ENCODE measurements at regions not wholly inside any gene's neighbourhood (a gene's known extent, or its start where the extent isn't known, plus 50 kb on each side); places are given as distances from the start of the nearest gene placed in this dataset.

DNA sequence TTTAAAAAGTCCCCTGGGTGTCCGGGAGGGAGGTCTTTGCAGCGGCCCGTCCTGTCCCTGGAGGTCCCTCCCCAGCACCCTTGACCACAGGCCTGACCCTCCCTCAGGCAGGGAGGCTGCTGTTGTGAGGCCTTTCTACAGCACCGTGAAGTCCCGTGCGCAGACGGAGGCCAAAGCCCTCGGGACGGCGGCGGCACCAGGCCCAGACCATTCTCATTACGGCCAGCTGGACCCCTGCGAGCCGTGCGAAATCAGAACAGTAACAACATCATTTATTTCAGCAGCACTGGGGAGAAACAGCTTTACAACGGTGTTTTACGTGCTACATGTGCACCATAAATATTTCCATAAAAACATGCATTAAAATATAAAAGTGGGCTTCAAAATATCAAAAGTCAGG, 101.4 kb upstream of the ACTRT2 start:
- no peak overlapping the region for H2BK12ac ChIP-seq (ENCODE audit: low read depth, low read length)
- H3K4ac ChIP-seq (replicated peaks; ENCODE audit: insufficient read length, low read depth, low read length): no peak overlapping the region
- no peak overlapping the region for H3K18ac ChIP-seq (ENCODE audit: extremely low read depth, low read length)
- 84% methylated on average over 8 of the region's 17 CpGs; no CpG with 5 or more reads in 1 of the 2 experiments for WGBS, 2 experiments (ENCODE audit: extremely low coverage in 1 of 2, insufficient coverage in 1 of 2, insufficient read length in 1 of 2, insufficient replicate concordance in 2 of 2, low coverage in 1 of 2, low lambda C conversion rate in 2 of 2, missing lambda C conversion rate in 1 of 2)
- peaks cover 68 to 99% of the 10 kb centered on the region in 2 experiments for H3K9me3 ChIP-seq (ENCODE audit: insufficient read depth in 2 of 2, low read depth in 1 of 2, low read length in 1 of 2)
- no peaks in the 10 kb centered on the region for H3K4me1 ChIP-seq (replicated peaks in 1 of 4; ENCODE audit: control insufficient read depth in 3 of 4, insufficient read depth in 4 of 4, low read length in 3 of 4)
- no peak overlapping the region for H2BK20ac ChIP-seq (ENCODE audit: low read length)
- H4K20me1 ChIP-seq (replicated peaks in 1 of 2; ENCODE audit: control insufficient read depth in 1 of 2, insufficient read depth in 2 of 2, low read length in 2 of 2): peaks cover 0 to 5% of the 10 kb centered on the region in 2 experiments
- CTCF ChIA-PET (ENCODE audit: partially characterized antibody): no interaction called here
- H3K79me1 ChIP-seq (ENCODE audit: low read depth, low read length): no peaks in the 10 kb centered on the region; the same call in 1 of the 2 replicates
- no peak for FAIRE-seq
- DNase-seq (ENCODE audit: low read depth in 1 of 2, low spot score in 2 of 2): no peak
- no peak overlapping the region for H3K4me2 ChIP-seq (ENCODE audit: insufficient read depth in 1 of 2, low read depth in 2 of 2, low read length in 2 of 2)
- H2BK15ac ChIP-seq (ENCODE audit: low read length): no peak overlapping the region
- H3K27ac ChIP-seq (ENCODE audit: low read depth, low read length): no peak overlapping the region
- H3K23me2 ChIP-seq (ENCODE audit: low read depth, low read length): no peaks in the 10 kb centered on the region
- no peak overlapping the region for H3K9ac ChIP-seq (replicated peaks in 1 of 4; ENCODE audit: extremely low read depth in 1 of 4, low read depth in 3 of 4, low read length in 3 of 4)
- no peak overlapping the region for H3K23ac ChIP-seq (ENCODE audit: insufficient read length)
- no peak overlapping the region for H2BK5ac ChIP-seq (ENCODE audit: low read depth, low read length)
- H4K5ac ChIP-seq (ENCODE audit: insufficient read length, low read depth, low read length): no peak overlapping the region
- no peaks in the 10 kb centered on the region for H3K27me3 ChIP-seq (replicated peaks in 1 of 4; ENCODE audit: control insufficient read depth in 3 of 4, extremely low read depth in 1 of 4, insufficient read depth in 3 of 4, low read length in 3 of 4)
- H3K79me2 ChIP-seq (ENCODE audit: control insufficient read depth in 1 of 2, insufficient read depth in 2 of 2, low read length in 2 of 2): no peaks in the 10 kb centered on the region
- no peak overlapping the region for H2BK120ac ChIP-seq (replicated peaks; ENCODE audit: low read depth, low read length)
- H2AFZ ChIP-seq (ENCODE audit: low read length): no peak overlapping the region
- no peak overlapping the region for H4K8ac ChIP-seq (ENCODE audit: extremely low read depth, insufficient read depth, low read length)
- H3K56ac ChIP-seq (replicated peaks; ENCODE audit: insufficient read length, low read depth, low read length): no peak overlapping the region
- H2AK5ac ChIP-seq (ENCODE audit: low read depth, low read length): no peak overlapping the region
- peaks cover 0 to 4% (median 0%) of the 10 kb centered on the region in 4 experiments; a peak in 1 of 8 replicates for H3K36me3 ChIP-seq (ENCODE audit: control insufficient read depth in 2 of 4, insufficient read depth in 4 of 4, low read length in 3 of 4)
- H4K91ac ChIP-seq (replicated peaks; ENCODE audit: insufficient read length, low read length): no peak overlapping the region
- no peak overlapping the region for H3K4me3 ChIP-seq (ENCODE audit: extremely low read depth in 1 of 4, insufficient read depth in 2 of 4, low read depth in 3 of 4, low read length in 4 of 4)
- POLR2A ChIA-PET (ENCODE audit: partially characterized antibody): no interaction called here
- no peak overlapping the region for H3K14ac ChIP-seq (ENCODE audit: insufficient read length)
- no peak for TF ChIP-seq CBX8 (IDR thresholded peaks at IDR 0.05; ENCODE audit: borderline replicate concordance, low read depth, low read length)
- TF ChIP-seq GTF2F1 (IDR thresholded peaks at IDR 0.05; ENCODE audit: borderline replicate concordance, low read depth, low read length): no peak
- TF ChIP-seq JUN (IDR thresholded peaks at IDR 0.05; ENCODE audit: low read depth, low read length): no peak
- TF ChIP-seq FOSL1 (IDR thresholded peaks at IDR 0.05; ENCODE audit: insufficient read depth, low read depth, low read length): no peak
- no peak for TF ChIP-seq GABPA (IDR thresholded peaks at IDR 0.05; ENCODE audit: borderline replicate concordance, insufficient read depth, low read length)
- TF ChIP-seq SP1 (IDR thresholded peaks at IDR 0.05; ENCODE audit: low read depth, low read length): no peak
- no peak for TF ChIP-seq BCL11A (IDR thresholded peaks at IDR 0.05; ENCODE audit: low read depth in 2 of 2, low read length in 2 of 2)
- TF ChIP-seq, protein P1, sequence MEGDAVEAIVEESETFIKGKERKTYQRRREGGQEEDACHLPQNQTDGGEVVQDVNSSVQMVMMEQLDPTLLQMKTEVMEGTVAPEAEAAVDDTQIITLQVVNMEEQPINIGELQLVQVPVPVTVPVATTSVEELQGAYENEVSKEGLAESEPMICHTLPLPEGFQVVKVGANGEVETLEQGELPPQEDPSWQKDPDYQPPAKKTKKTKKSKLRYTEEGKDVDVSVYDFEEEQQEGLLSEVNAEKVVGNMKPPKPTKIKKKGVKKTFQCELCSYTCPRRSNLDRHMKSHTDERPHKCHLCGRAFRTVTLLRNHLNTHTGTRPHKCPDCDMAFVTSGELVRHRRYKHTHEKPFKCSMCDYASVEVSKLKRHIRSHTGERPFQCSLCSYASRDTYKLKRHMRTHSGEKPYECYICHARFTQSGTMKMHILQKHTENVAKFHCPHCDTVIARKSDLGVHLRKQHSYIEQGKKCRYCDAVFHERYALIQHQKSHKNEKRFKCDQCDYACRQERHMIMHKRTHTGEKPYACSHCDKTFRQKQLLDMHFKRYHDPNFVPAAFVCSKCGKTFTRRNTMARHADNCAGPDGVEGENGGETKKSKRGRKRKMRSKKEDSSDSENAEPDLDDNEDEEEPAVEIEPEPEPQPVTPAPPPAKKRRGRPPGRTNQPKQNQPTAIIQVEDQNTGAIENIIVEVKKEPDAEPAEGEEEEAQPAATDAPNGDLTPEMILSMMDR (IDR thresholded peaks at IDR 0.05; ENCODE audit: control extremely low read depth in 1 of 3, insufficient read depth in 1 of 3, low read depth in 1 of 3, low read length in 3 of 3): no peak
- TF ChIP-seq, protein P2, sequence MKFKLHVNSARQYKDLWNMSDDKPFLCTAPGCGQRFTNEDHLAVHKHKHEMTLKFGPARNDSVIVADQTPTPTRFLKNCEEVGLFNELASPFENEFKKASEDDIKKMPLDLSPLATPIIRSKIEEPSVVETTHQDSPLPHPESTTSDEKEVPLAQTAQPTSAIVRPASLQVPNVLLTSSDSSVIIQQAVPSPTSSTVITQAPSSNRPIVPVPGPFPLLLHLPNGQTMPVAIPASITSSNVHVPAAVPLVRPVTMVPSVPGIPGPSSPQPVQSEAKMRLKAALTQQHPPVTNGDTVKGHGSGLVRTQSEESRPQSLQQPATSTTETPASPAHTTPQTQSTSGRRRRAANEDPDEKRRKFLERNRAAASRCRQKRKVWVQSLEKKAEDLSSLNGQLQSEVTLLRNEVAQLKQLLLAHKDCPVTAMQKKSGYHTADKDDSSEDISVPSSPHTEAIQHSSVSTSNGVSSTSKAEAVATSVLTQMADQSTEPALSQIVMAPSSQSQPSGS (IDR thresholded peaks at IDR 0.05; ENCODE audit: low read length): no peak
- TF ChIP-seq MAFK (IDR thresholded peaks at IDR 0.05; ENCODE audit: low read depth, low read length): no peak
